KBM-7 (cell line): ENCODE measurements at regions not wholly inside any gene's neighbourhood (a gene's known extent, or its start where the extent isn't known, plus 50 kb on each side); places are given as distances from the start of the nearest gene placed in this dataset.

Source experiments
- DNase-seq: peaks from one replicate; pipeline ENCODE4 v3.0.0-alpha.2; 2015
- in situ Hi-C: fragments of 300-500 bp; cut with MboI; formaldehyde crosslinking; loops from 2 replicates; pipeline ENCODE4 v1.14.3; 2020; ENCODE audit warnings: low sequenced_read_pairs, low pct_unique_long_range_greater_than_20kb, mixed read lengths

- in situ Hi-C loops, result no loop called here
- no peak for DNase-seq
Observed at GRCh38 chr7:22660293-22660692, 66.7 kb upstream of the IL6 start.

GRCh38 chr7:22659741-22660140 lies 67.3 kb upstream of the IL6 start:
- DNase-seq, result no peak
- in situ Hi-C loops, result no loop called here

- in situ Hi-C loops, result no loop called here
- no peak for DNase-seq
Observed at GRCh38 chr7:22658031-22658430, 69.0 kb upstream of the IL6 start.

GRCh38 chr7:22657479-22657878 lies 69.5 kb upstream of the IL6 start:
- in situ Hi-C loops, result no loop called here
- no peak for DNase-seq

GRCh38 chr7:22655781-22656180 lies 71.2 kb upstream of the IL6 start:
- in situ Hi-C loops, result no loop called here
- DNase-seq, result no peak

GRCh38 chr7:22654831-22655230 lies 72.2 kb upstream of the IL6 start:
- in situ Hi-C loops, result no loop called here
- DNase-seq, result no peak

- in situ Hi-C loops, result no loop called here
- DNase-seq, result no peak
Observed at GRCh38 chr7:22653951-22654350, 73.0 kb upstream of the IL6 start.

GRCh38 chr7:22651534-22652243 lies 75.3 kb upstream of the IL6 start:
- in situ Hi-C loops, result no loop called here
- no peak for DNase-seq

GRCh38 chr7:22651036-22651435 lies 76.0 kb upstream of the IL6 start:
- DNase-seq, result no peak

GRCh38 chr7:22649686-22650085 lies 77.3 kb upstream of the IL6 start:
- DNase-seq, result no peak
- in situ Hi-C loops, result no loop called here

More at GRCh38 chr7:22651036-22651435, 76.0 kb upstream of the IL6 start:
- in situ Hi-C loops, result no loop called here

- no peak for DNase-seq
- in situ Hi-C loops, result no loop called here
Observed at GRCh38 chr7:22647451-22648257, 79.3 kb upstream of the IL6 start.

GRCh38 chr7:22645418-22646181 lies 81.4 kb upstream of the IL6 start:
- no peak for DNase-seq
- in situ Hi-C loops, result no loop called here

- in situ Hi-C loops, result no loop called here
Observed at GRCh38 chr7:22642454-22642853, 84.5 kb upstream of the IL6 start.

GRCh38 chr7:22640269-22640668 lies 86.7 kb upstream of the IL6 start:
- DNase-seq, result no peak
- in situ Hi-C loops, result no loop called here

More at GRCh38 chr7:22642454-22642853, 84.5 kb upstream of the IL6 start:
- no peak for DNase-seq

- DNase-seq, result no peak
Observed at GRCh38 chr7:22639396-22639795, 87.6 kb upstream of the IL6 start.

GRCh38 chr7:22635349-22635748 lies 91.7 kb upstream of the IL6 start:
- no peak for DNase-seq
- in situ Hi-C loops, result no loop called here

More at GRCh38 chr7:22639396-22639795, 87.6 kb upstream of the IL6 start:
- in situ Hi-C loops, result no loop called here

GRCh38 chr7:22633954-22634474 lies 93.0 kb upstream of the IL6 start:
- in situ Hi-C loops, result no loop called here

GRCh38 chr7:22633286-22633953 lies 93.6 kb upstream of the IL6 start:
- no peak for DNase-seq
- in situ Hi-C loops, result no loop called here

More at GRCh38 chr7:22633954-22634474, 93.0 kb upstream of the IL6 start:
- no peak for DNase-seq

GRCh38 chr7:22632674-22633073 lies 94.3 kb upstream of the IL6 start:
- no peak for DNase-seq
- in situ Hi-C loops, result no loop called here
